HG02981 (cell line): ENCODE measurements at regions not wholly inside any gene's neighbourhood (a gene's known extent, or its start where the extent isn't known, plus 50 kb on each side); places are given as distances from the start of the nearest gene placed in this dataset.
"Not testable (repeated sequence)": the region's sequence is repeated elsewhere in the genome, so short reads cannot be mapped to it uniquely, and the experiment has no call there.

ENCODE experiments used
- ATAC-seq: cut with Tn5 transposase; IDR thresholded peaks from one replicate; pipeline ENCODE4 v1.9.1; 2021; ENCODE audit warnings: mild to moderate bottlenecking, moderate library complexity; ENCODE audit not compliant: unreplicated experiment

DNA sequence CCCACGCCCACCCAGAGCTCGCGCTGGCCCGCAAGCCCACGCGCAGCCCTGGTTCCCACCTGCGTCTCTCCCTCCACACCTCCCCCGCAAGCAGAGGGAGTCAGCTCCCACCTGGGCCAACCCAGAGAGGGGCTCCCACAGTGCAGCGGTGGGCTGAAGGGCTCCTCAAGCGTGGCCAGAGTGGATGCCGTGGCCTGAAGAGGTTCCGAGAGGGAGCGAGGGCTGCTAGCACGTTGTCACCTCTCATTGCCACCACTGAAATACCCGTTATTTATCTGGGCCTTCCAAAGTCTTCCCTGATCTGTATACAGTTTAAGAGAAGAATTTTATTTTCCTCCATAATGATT lies 88.3 kb upstream of the MYLIP start:
- no peak for ATAC-seq

DNA sequence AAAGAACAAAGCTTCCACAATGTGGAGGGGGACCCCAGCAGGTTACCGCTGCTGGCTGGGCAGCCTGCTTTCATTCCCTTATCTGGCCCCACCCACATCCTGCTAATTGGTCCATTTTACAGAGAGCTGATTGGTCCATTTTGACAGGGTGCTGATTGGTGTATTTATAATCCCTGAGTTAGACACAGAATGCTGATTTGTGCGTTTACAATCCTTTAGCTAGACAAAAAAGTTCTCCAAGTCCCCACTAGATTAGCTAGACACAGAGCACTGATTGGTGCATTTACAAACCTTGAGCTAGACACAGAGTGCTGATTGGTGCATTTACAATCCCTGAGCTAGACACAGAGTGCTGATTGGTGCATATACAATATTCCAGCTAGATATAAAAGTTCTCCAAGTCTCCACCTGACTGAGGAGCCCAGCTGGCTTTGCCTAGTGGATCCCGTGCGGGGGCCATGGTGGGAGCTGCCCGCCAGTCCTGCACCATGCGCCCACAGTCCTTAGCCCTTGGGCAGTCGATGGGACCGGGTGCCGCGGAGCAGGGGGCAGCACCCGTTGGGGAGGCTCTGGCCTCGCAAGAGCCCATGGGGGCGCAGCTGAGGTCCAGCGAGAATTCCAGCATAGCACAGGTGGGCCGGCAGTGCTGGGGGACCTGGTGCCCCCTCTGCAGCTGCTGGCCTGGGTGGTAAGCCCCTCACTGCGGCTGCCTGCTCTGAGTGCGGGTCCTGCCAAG lies 88.8 kb upstream of the MYLIP start:
- ATAC-seq: not testable (repeated sequence)

DNA sequence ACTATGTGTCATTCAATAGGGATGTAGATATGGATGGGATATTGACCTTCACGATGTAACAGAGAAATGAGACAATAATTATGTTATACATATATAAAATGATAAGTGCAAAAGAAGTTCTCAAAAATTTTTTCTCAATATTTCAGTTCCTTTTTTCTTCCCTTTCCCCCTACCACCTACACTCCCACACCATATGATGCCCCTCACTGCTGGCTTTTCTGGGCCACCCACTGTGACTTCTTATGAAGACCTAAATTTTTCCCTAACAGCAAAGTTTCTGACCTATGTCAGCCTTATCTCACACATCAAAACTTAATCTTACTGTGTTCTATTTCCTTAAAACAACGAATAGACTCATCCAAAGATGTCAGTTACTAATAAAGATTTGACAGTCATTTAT lies 89.9 kb upstream of the MYLIP start:
- no peak for ATAC-seq

DNA sequence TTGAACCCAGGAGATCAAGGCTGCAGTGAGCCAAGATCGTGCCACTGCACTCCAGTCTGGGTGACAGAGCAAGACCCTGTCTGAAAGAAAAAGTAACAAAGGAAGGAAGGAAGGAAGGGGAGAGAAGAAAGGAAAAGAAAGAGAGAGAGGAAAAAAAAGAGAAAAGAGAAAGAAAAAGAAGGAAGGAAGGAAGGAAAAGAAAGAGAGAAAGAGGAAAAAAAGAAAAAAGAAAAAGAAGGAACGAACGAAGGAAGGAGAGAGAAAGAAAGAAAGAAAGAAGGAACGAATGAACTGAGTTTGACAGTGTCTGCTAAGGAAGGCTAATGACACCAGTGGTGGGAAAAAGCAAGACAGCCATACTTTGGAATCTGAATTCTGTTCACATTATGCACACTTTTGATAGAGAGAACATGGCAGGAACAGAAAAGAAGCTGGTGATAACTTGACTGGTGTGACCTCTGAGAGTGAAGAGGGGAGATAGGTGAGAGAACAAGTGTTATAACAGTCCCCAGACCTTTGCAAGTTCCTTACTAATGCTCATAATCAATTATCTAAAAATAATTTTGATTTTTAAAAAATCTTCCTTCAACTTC lies 93.3 kb upstream of the MYLIP start:
- ATAC-seq: no peak

DNA sequence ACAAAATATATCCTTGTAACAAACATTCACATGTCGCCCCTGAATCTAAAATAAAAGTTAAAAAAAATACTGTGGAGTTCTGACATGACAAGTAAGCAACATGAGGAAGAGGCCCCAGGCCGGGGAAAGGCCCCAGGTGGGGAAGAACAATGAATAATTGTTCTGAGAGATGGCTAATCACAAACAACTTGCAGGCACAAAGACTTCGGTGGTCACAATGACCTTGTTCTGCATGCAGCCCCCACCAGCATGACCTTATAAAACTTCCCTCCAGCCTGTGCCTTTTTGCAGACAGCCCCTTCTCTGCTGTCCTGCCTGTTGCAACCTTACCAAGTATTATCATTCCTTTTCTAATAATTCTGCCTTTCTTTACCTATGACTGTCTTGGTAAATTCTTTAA lies 95.7 kb upstream of the MYLIP start:
- no peak for ATAC-seq

DNA sequence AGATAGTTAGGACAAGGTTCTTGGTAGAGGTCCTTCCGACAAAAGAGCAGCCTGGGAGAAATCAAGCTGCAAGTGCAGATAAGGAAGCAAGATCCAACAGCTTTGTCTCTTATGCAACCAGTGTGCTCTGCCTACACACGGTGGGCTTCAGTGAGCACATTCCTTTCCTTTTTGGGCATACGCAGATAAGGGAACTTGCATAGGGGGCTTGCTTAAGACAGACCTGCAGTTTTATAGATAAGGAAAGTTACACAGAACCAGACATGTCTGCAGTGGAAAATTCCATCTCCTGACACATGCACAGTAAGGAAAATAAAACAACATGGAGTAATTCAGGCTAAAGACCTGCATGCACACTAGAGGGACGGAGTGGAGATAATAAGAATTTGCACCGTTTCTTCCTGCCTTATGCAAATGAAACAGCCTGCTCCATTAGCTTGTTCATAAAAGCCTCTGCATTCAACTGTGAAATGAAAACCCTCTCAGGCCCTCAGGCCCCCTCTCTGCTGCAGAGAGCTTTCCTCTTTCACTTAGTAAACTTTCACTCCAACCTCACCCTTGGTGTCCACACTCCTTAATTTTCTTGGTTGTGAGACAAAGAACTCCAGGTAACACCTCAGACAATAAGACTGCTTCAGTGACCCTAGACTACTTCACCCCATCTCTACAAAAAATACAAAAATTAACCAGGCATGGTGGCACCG lies 97.5 kb upstream of the MYLIP start:
- ATAC-seq: no peak

DNA sequence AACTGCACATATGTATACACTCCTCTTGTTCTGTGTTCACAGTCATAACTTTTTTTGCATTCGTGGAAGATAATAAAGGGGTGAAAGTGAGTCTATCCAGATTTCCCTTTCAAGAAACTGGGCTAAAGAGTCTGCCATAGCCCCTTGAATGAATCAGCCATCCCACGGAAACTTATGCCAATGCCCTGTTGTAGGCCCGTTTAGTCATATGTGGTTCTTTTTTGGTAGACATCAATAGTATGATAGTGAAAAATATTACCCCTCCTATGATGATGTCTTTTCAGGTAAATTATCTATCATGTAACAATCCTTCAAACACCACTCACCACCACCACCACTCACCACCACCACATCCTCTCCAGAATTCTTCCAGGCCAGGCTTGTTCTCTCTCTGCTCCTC lies 99.9 kb upstream of the MYLIP start:
- ATAC-seq: no peak

DNA sequence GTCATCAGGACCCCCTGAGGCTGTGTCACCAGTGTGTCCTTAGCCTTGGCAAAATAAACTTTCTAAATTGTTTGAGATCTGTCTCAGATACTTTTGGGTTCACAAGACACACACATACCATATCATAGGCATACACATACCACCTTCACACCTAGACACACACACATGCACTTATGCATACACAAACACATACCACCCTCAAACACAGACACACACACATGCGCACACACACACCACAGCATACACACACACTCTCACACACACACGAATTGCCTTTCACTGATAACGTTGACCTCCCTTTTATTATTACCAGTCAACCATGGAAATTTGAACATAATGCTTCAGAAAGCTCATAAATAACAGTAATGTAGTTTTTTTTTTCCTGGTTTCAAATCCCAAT lies 108.6 kb upstream of the MYLIP start:
- ATAC-seq: no peak

DNA sequence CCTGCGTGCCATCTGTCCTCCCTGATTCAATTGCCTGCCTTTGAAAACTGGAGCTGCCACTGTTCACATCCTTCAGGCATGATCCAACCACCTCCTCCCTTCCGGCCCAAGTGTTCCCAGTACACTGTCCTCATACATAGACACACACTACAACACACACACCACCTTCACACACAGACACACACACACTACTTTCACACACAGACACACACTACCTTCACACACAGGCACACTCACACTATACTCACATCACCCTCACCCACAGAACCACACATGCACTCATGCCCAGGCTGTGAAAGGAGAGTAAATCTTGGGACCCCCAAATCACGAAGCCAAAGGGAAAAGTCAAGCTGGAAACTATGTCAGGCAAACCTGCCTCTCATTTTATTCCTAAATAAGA lies 109.4 kb upstream of the MYLIP start:
- no peak for ATAC-seq

DNA sequence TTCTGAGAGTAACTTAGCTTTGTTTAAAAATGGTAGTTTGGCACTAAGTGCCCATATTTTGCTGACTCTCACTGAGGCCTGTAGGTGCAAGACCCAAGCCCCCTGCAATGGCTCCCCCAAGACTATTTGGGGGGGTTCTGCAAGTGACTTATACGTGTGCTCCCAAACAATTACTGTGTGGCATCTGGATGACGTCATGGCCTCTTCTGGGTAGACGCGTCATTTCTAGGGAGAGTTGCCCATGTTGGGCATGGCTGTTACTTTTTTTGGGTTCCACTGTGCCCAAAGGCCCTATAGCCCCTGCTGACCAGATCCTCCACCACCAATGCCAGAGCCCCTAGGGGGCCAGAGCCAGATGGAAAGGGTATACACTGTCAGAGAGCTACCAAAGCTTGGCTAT lies 110.3 kb upstream of the MYLIP start:
- no peak for ATAC-seq

DNA sequence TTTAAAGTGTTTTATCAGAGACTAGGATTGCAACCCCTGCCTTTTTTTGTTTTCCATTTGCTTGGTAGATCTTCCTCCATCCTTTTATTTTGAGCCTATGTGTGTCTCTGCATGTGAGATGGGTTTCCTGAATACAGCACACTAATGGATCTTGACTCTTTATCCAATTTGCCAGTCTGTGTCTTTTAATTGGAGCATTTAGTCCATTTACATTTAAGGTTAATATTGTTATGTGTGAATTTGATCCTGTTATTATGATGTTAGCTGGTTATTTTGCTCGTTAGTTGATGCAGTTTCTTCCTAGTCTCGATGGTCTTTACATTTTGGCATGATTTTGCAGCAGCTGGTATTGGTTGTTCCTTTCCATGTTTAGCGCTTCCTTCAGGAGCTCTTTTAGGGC lies 114.6 kb upstream of the MYLIP start:
- ATAC-seq: not testable (repeated sequence)

DNA sequence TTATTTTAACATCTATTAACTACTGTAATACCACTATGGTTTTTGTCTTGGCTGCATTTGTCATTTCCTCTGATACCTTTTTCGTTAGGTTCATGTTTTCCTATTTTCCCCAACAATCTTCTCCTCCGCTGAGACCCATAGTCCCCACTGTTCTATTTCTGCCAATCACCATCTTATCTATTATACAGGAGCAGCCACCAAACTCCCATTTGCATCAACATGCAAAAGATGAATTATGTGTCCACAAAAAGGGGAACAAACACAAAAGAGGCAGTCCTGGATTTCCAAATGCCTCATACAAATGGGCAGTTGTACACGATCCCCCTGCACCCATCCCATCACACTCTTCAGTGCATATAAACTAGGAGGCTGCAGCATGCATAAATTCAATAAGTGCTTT lies 121.7 kb upstream of the MYLIP start:
- no peak for ATAC-seq

DNA sequence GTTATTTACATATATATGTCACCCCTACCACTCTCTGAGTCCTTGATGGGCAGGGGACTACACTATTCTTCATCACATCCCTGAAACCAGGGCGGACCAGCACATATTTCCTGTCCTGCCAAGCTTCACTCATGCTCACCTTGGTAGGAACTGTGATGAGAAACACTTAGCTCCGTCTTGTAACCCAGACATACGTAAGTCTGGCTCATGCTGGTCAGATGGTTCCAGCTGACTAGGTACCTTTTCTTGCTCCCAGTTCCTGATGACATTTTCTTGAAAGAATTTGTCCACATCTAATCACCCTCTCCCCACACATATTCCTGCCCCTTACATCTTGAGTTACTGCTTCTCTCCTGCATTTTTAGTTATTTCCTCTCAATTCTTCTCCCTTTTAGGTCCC lies 122.2 kb upstream of the MYLIP start:
- no peak for ATAC-seq

DNA sequence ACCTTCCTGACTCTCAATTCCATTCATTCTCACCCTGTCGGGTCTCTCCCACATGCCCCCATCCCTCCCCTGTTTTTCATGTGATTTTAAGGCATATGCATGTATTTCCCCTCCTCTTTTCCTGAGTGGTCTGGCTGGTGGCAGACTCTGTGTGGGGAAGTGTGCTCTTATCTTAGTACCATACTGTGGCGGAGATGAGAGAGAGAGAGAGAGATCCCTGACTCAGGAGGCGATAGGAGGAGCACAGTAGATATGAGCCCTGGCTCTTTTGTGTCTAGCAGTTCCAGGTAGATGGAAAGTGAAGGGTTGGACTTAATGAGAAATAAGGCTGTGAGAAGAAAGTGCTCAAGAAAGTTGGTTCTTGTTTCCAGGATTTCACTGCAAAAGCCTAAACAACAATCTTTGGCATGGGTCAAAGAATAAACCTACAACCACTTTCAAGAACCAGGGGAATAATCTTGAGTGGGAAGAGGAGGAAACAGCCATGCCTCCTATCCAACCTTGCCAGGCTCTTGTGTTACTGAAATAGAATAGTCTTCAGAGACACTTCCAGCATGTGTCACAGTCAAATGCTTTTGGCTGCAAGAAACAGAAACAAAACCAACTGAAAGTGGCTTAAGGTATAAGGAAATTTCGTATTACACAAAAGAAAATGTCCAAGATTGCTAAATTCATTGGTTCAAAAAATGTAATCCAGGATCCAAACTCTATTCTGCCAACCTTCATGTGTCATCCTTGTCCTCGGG lies 123.8 kb upstream of the MYLIP start:
- ATAC-seq: no peak

DNA sequence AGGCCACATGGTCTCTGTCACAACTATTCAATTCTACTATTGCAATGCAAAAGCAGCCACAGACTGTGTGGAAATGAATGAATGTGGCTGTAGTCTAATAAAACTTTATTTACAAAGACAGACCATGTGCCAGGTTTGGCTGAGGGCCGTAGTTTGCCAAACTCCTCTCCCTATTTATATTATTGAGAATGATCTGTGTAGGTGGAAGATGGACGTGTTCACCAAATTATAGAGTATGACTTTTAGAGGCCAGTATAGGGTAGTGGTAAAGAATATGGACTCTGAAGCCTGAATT lies 125.7 kb upstream of the MYLIP start:
- no peak for ATAC-seq

DNA sequence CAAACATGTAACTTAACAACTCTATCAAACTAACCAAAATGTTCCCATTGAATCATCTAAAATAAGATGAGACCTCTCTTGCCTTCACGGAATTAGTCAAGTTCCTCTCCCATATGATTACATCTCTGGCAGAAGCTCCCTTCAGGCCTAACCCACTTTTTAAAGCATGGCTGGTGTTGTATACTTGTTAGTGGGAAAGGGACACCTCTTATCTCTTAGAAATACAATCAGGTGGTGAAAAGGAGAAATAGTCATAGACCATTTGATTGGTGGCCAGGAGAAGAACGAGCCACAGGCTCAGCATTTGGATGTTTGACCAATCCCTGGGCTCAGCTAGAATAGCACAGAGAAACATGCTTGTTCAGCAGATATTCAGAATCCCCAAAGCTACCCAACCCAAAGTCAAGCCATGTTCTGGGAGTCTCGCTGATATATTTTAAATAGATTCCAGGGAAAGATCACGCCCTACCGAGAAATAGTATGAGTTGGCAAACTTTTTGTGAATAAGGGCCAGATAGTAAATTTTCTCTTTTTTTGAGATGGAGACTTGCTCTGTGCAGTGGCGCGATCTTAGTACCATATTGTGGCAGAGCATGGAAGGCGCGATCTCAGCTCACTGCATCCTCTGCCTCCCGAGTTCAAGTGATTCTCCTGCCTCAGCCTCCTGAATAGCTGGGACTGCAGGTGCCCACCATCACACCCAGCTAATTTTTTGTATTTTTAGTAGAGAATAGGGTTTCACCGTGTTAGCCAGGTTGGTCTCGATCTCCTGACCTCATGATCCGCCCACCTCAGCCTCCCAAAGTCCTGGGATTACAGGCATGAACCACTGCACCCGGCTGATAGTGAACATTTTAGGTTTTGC lies 126.3 kb upstream of the MYLIP start:
- no peak for ATAC-seq

DNA sequence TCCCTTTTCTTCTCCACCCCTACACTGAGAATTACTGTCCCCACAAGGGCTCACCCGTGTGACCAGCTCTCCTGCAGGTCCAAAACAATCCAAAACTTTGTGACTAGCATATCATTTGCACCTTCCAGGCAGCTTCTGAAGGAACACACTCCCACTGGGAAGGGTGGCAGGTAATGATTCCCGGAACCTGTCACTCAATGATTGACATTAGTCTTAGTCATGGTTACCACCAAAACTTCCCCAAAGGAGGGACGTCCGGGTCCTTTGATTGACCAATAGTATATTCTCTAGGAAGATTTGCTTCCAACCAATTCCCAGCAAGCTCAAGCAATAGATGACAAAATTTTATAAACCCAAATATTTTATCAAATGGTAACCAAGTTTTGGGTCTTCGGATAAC lies 127.7 kb upstream of the MYLIP start:
- no peak for ATAC-seq

DNA sequence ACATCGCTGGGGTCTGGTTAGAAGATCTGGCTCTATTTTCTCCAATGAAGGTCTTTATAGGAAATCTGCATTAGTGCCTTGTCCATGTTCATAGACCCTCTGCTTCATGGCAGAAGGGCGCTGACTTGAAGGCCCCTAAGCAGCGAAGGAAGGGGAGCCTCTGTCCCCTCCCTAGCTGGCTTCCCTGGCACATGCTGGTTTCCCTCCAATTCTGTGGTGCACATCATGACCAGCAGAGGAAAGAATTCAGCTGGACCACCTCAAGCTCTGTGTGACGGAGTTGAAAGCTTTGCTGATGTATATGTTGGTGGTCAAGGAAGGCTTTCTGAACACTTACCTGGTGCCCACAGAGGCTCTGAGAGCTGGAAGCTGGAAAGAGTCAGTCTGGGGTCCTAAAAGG lies 129.7 kb upstream of the MYLIP start:
- no peak for ATAC-seq

DNA sequence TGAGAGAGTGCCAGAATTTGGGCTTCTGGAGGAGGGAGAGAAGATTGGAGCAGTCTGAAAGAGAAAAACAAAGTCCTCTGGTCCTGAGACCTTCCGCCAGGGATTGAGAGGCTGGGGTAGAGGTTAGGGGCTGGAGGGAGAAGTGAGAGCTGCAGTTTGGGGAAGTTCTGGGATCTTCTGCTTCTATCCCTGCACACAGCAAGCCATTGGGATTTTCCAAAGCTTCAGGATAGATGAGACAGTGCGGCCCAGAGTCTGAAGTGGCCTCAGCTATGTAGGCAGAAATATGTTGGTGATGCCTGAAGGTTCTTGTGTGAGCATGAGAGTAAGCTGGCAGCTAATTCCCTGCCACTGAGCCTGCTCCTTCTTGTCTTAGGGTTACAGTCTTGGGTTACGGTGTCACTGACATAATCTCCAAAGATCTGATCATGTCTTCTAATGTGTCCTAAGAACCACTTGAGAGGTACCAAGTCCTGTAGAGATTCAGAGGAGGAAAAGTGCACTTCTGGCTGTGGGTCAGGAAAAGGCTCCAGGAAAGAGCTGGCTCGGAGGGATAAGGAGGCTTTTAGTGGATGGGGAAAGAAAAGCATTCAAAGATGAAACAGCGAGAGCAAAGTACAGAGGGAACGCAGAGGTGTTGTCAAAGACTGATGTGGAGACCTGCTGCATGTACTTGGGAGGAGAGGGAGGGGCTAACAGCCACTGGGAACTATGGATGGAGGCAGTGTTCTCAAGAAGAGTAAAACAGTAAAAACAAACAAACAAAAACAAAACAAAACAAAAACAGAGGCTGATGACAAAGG lies 131.1 kb upstream of the MYLIP start:
- ATAC-seq: no peak

DNA sequence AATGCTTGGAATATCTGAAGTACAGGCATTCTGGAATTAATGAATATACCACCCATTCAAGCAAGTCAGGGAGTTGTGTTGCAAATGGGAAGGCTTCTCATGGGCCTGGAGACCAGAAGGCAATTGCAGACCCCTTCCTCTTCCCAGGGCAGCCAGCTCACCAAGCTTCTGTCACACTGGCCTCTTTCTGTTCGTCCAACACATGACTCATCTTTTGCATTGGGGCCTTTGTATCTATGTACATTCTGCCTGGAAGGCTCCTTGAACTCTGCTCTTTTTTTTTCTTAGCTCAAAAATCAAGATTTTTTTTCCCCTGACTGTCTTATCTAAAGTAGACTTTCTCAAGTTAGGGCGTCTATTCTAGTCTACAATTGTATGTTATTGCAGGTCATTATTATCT lies 132.9 kb upstream of the MYLIP start:
- no peak for ATAC-seq
